NCI-H2171 (cell line): ENCODE measurements at regions not wholly inside any gene's neighbourhood (a gene's known extent, or its start where the extent isn't known, plus 50 kb on each side); places are given as distances from the start of the nearest gene placed in this dataset.
"Not testable (repeated sequence)": the region's sequence is repeated elsewhere in the genome, so short reads cannot be mapped to it uniquely, and the experiment has no call there.

Experiments
- DNase-seq: peaks from one replicate; lab custom pipeline; 2025; lab: John Stamatoyannopoulos, UW

DNA sequence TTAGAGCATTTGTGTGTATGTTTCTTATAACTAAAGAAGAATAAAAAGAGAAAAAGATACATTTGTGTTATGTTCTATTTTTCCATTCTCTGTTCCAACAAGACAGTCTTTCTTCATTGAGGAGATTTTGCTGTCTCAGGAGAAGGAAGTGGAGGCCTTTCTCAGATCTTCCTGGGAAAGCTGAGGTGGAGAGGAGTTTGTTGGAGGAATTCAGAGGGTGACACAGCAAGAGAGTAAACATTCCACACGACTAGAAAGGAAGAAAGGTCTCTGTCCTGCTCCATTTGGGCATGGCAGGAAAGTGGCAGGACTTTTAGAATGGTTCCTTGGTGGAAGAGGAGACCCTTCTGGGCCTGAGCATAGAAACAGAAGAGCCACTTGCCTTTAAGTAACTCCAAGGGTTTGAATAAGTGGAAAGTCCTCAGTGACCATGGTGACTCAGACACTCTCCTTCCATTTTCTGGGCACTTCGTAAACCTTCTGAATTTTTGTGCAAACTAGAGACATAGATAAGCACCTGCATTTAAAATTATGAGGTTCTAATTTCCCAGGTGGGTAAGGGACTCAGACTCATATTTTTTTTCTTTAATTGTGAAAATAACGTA is 52.3 kb upstream of the COL5A2 start:
- DNase-seq: no peak

DNA sequence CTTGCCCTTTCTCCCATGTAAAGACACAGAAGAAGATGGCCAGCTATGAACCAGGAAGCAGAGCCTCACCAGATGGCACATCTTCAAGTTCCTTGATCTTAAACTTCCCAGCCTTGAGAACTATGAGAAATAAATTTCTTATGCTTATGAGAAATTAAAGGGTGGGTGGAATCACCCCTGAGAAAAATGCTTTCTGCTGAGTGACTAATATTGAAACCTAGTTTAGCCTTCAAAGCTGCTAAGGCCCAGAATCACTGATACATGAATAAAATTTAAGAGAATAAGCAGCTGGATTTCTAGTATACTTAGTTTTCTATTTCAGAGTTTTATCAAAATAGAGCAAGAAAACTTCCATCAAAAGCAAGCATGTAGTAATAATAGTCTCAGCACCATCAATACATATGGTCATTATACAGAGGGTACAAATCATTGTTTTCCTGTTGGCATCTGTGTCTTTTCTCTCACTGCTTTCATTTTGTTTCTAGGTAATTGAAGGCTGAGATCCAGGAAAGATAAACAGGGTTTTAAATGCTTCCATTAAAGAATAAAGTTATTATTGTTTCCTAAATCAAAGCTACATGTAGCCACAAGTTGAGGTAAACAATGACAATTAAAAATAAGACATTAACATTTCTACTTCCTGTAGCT is 53.3 kb upstream of the COL5A2 start:
- no peak for DNase-seq

DNA sequence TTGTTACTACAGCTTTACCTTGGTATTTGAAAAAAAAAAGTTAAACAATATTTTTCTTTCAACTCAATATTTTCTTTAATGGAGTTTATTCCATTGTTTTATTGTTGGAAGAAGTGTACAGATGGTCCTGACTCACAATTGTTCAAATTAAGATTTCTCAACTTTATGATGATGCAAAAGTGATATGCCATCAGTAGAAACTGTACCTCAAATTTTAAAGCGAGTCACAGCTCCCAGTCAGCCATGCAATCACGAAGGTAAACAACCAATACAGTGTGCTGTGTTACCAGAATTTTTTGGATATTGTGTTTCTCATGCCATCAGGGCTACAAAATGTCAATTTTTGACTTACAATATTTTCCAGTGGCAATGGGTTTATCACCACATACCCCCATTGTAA is 54.0 kb upstream of the COL5A2 start:
- no peak for DNase-seq

DNA sequence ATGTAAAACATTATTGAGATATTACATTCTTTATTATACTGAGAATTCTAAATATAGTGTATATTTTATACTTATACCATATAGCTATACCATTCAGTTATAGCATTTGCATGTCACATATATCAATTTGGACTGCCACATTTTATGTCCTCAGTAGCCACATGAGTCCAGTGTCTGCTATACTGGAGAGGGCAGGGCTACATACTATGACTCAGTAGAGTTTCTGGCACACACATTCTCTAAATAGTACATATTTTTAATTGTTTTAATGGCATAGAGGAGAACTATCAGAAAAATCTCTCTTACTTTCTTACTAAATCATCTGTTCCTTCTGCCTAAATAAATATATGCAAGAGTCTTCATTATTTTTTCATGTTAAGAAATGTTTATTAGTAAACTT is 55.4 kb upstream of the COL5A2 start:
- no peak for DNase-seq

DNA sequence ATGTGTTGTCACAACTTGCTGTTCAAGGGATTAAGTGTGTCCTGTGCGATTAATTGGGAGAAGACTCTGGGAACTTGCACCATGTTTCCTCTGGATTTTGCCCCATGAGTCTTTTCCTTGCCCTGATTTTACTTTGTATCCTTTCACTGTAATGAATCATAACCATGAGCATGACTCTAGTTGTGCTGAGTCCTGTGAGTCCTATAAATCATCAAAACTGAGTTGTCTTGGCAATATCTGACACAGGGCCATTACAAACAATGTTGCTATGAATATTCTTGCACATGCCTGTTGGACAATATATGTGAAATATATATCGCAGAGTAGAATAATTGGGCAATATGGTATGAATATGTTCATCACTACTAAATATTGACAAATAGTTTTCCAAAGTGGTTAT is 56.5 kb upstream of the COL5A2 start:
- no peak for DNase-seq

DNA sequence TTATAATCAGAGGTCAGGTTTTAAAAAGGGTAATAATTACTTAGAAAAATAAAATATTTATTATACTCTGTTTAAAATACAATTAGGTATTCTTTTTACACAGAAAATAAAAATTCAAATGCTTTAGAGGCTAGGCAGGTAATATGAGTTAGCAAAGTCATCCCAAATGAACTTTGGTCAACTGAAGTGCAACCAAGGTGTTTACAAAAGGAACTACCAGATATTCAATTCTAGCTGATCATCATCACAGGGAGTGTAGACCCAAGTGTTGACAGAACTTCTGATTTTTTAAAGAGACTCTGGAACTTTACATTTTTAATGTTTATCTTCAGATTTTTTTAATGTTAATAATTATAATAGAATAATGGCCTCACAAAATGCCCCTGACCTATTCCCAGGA is 59.3 kb upstream of the COL5A2 start:
- DNase-seq: no peak

DNA sequence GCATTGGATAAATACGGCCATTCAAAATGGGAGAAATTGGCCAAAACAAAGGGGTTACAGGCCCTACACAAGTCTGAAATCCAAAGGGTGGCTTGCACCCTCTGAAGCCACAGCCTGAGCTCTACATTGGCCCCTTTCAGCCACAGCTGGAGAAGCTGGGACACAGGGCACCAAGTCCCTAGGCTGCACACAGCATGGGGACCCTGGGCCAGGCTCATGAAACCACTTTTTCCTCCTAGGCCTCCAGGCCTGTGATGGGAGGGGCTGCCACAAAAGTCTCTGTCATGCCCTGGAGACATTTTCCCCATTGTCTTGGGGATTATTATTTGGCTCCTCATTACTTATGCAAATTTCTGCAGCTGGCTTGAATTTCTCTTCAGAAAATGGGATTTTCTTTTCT is 64.3 kb upstream of the COL5A2 start:
- not testable (repeated sequence) for DNase-seq

DNA sequence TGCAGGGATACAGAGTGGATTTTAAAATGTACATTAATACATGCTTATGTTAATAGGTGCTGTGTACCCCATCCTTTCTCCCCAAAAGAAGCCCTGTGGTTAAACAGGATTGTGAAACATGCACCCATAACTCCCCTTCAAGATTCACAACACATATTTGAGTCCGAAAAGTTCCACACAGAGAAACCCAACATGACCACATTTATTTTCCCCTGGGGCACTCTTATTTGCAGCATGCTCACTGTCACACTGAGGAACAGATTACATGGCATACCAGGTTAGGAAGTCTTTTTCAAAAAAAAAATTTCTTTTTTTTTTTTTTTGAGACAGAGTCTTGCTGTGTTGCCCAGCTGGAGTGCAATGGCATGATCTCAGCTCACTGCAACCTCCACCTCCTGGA is 67.7 kb upstream of the COL5A2 start:
- no peak for DNase-seq

DNA sequence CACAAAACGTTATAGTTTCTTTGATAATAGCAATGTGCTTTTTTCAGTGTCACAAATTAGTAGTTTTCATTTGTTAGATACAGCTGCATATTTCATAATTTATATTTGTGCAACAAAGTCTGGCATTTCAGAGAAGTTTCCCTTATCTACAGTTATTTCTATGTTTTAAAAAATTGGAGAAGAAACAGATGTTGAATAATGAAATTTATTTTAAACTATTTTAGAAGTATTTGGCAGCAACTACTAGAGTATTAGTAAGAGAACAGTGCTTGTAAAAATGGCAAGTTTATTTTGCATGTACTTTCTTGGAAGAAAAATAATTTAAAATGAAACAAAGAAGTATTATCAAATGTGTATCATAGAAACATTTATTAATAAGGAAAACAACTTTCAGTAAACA is 68.6 kb upstream of the COL5A2 start:
- no peak for DNase-seq

DNA sequence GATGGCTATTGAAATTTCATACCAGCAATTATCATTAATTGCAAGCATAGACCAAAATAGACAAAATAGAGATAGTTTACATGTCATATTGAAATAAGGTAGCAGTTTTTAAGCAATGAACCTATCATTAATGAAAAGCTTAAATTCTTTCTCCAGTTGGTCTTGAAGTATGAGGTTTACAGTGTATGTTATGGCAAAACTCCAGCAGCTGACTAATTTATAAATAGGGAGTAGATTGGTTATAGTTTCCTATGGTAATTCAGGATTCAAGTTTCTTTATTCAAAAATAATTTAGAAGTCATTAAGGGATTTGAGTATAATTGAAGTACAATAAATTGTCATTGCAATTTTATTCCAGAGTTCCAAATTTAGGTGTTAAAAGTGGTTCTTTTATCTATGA is 69.6 kb upstream of the COL5A2 start:
- DNase-seq: no peak

DNA sequence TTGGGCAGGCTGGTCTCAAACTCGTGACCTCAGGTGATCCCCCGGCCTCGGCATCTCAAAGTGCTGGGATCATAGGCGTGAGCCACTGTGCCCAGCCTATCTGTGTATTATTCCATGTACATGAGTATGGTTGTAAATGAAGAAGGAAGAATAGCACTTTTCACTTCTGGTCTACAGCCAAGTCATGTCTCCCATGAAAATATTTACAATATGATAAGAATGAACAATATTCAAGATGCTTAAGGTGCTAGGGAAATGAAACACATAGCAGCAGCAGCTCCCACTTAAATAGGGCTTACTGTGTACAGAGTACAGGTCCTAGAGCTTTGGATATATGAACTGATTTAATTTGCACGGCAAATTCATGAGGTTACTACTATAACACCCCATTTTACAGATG is 70.3 kb upstream of the COL5A2 start:
- DNase-seq: no peak

DNA sequence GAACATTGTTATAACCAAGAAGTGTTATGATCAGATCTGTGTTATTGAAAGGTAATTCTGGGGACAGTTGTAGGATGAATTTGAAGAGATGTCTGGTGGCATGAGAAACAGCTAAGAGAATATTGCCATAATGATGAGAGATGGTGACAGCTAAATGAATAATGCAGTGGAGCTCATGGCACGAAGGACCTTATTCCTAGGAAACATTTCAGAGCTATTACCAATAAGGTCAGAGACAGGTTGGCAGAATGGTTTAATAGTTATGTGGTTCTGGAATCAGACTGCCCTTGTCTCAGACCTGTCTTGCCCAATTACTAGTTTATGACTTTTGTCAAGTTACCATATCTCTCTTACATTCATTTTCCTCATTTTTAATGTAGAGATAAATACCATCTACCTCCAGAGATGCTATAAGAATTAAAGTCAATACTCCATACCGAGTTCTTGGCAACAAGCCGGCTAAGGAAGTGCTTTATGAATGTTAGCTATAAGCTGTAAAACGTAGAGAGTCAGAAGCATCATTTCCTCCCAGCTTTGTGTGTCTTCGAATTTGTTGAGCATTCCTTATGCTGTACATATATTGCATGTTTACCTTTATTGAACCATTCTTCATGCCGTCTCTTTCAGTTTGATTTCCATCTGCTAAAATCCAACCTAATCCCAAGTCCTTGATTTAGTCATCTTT is 73.6 kb upstream of the COL5A2 start:
- DNase-seq: no peak

DNA sequence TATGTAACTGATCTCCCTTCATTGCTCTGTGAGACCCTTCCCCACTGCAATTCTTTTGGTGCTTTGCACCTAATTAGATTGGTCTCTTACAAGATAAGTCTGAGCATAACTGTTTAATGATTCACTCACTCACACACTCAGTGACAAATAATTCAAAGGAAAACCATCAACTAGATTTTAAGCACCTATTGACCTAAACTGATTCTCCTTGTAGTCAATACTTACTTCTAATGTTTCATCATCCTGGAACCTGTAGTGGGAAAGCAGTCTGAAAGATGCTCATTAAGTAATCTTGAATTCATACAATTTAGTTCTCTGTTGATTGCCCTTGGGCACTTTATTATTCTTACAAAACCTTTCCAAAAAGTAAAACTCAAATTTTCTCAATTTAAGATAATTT is 74.3 kb upstream of the COL5A2 start:
- DNase-seq: no peak

DNA sequence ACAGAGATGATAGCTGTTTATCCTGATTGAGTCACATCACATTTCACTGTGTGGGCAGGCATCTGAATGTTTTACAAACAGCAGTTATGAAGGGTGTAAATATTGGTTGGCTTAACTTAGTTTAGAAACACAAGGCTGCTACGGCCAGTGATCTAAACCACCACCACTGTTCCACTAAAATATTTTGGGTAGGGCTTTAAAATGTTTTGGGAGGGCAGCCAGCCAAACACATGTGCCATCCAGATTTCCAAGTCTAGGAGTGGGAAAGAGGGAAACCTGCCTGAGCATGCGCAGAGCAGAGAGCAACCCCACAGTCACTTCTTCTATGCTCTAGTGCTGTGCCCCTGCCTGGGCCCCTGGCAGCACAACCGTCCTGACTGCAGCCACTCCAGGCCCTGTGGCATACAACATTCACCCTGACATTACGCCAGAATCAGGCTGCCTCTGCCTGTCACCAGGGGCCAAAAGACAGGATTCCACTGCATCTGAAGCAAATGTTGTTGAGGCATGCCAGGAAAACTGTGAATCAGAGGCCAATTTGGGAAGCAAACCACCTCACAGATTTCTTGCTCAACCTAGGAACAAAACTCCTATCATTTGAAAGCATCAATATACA is 74.8 kb upstream of the COL5A2 start:
- no peak for DNase-seq

DNA sequence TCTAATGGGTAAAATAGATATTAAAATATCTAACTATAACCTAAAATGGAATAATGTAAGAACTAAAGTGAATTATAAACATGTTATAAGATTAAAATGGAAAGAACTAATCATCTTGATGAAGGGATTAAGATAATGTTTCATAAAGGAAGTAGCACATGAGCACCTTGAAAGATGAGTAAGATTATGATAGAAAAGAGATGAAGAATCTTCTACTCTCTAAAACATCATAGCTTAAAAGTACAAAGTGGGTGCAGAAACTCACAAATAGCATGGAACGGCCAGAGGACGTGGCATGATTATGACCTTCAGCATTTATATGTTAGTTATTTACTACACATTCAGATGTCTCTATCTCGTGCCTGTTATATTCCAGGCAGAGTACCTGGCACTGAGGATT is 76.2 kb upstream of the COL5A2 start:
- DNase-seq: no peak

DNA sequence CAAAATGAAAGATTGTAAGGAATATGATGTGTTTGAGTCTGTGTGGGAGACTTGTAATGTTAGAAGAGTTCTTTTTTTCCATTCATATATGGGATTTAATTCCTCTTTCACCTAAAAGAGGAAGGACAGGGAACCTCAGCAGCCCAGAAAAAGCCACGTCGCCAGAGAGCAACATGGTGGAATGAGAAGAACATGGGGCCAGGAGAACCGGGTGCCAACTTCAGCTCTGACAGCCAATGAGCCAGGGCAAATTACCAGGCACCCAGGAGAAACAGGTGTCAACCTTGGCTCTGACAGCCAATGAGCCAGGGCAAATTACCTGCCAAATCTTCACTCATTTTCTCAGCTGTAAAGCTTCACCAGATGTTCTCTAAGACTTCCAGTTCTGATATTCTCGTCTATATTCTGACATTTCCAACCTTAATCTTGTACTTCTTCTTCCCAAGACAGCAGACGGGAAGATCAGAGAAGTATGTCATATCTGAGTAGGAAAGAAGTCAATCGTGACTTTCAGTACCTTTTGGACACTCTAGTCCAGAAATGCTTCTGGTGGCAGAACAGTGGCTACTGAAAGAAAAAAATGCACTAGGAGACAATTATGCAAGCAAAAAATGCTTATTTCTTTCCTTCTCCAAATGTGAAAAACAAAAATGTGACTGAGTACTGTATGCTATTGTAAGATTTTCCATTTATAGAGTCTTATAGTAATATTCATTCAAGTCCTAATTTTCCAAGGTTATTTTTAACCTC is 79.2 kb upstream of the COL5A2 start:
- DNase-seq: no peak

DNA sequence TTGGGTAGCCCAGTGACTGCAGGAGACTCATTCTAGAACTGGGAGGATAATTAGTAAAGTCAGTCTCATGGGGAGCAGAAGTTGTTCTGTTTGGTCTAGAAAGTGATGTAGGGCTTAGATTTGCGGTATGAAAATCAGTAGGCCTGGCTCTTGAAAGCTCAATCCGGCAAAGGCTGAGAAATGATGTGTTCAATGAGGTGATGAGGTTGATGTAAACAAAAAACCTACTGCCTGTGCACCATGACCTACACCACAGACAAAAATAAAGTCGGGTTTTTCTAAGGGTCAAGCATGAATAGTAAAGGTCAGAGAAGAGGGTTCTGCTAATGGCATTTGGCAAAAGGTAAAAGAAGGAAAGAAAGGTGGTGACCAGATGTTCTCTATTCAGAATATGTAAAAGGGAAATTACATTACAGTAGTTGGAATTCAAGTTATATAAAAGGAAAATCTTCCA is 80.8 kb upstream of the COL5A2 start:
- DNase-seq: no peak

DNA sequence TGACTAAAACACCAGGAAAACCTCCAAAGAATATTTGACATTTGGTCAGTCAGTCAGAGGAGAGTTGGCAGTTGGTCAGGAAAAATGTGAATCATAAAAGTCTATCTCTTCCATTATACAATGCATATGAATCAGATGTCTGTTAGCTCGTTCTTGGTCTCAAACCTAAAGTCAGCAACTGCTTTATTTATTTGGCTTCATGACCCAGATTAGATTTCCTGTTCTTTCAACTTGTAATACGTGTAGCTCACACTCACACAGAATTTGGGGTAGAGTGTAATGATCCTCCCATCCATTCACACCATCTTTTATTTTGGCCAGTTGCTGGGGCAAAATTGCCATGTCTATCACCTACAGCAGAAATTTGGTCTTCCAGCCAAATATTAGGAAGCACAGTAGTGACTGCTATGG is 81.9 kb upstream of the COL5A2 start:
- no peak for DNase-seq

DNA sequence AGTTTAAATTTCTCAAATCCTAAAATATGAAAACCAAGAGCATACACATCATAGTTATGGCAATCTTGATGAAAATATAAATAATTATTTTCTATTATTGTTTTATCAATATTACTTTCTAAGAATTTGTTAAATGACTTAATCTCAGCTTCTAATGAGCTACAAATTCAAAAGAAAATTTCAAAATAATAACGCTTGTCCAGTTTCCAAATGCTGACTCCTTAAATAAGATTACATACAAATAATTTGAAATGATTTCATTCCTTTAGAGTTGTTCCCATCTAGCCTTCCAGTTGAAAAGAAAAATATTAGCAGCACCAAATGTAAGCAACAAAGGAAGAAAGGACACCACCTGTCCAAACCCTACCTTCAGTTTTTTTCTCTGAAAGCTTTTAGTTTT is 82.4 kb upstream of the COL5A2 start:
- no peak for DNase-seq

DNA sequence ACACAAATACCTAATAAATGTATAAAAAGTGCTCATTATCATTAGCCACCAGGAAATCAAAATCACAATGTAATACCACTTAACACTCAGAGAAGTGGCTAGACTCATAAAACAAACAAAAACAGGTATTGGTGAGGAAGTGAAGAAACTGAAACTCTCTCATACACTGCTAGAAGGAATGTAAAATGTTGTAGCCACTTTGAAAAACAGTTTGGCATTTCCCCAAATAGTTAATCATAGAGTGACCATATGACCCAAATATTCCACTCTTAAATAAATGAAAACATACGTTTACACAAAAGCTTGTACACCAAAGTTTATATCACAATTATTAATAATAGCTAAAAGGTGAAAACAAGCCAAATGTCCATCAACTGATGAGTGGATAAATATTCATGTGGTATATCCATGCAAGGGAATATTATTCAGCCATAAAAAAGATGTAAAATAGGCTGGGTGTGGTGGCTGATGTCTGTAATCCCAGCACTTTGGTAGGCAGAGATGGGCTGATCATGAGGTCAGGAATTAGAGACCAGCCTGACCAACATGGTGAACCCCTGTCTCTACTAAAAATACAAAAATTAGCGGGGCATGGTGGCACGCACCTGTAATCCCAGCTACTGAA is 86.2 kb upstream of the COL5A2 start:
- DNase-seq: no peak

DNA sequence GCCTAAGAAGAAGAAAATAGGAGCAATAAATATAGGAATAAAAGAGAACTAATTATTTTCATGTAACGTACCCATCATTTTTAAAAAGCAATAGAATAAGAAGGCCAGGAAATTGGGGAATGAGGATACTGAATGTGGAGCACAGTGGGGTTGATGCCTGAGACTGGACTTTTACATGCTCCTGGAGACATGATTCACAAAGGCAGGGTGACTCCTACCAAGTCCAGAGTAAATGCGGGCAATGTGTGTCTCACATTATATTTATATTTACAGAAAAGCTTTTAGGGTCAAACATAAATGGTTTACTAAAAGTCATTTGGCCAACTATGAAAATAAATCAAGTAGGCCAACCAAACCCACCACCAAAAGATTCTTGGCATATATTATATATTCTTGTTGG is 87.9 kb upstream of the COL5A2 start:
- no peak for DNase-seq
